ENCODE measurements at regions not wholly inside any gene's neighbourhood (a gene's known extent, or its start where the extent isn't known, plus 50 kb on each side); places are given as distances from the start of the nearest gene placed in this dataset.

GRCh38 chr4:138555108-138555507 is 313.0 kb upstream of the SLC7A11 start:
- no peak for DNase-seq

- DNase-seq = no peak
These were observed 311.1 kb upstream of the SLC7A11 start for GRCh38 chr4:138553001-138553845.

GRCh38 chr4:138542191-138542776 is 300.1 kb upstream of the SLC7A11 start:
- no peak for DNase-seq

GRCh38 chr4:138540056-138540800 is 298.1 kb upstream of the SLC7A11 start:
- DNase-seq = no peak

GRCh38 chr4:138538743-138539142 is 296.6 kb upstream of the SLC7A11 start:
- no peak for DNase-seq

- DNase-seq = no peak
These were observed 295.8 kb upstream of the SLC7A11 start for GRCh38 chr4:138537731-138538490.

GRCh38 chr4:138535316-138535715 is 293.2 kb upstream of the SLC7A11 start:
- DNase-seq = no peak

GRCh38 chr4:138522366-138522765 is 280.2 kb upstream of the SLC7A11 start:
- no peak for DNase-seq

GRCh38 chr4:138521809-138522208 is 279.7 kb upstream of the SLC7A11 start:
- DNase-seq = no peak

GRCh38 chr4:138519436-138519835 is 277.3 kb upstream of the SLC7A11 start:
- DNase-seq = no peak

- DNase-seq = no peak
These were observed 271.4 kb upstream of the SLC7A11 start for GRCh38 chr4:138513535-138513934.

GRCh38 chr4:138512756-138513155 is 270.6 kb upstream of the SLC7A11 start:
- no peak for DNase-seq

- no peak for DNase-seq
These were observed 267.9 kb upstream of the SLC7A11 start for GRCh38 chr4:138510053-138510452.

GRCh38 chr4:138509346-138509745 is 267.2 kb upstream of the SLC7A11 start:
- no peak for DNase-seq

- no peak for DNase-seq
These were observed 265.4 kb upstream of the SLC7A11 start for GRCh38 chr4:138507522-138507921.

- DNase-seq = no peak
These were observed 259.5 kb upstream of the SLC7A11 start for GRCh38 chr4:138501614-138502013.

- DNase-seq = no peak
These were observed 258.7 kb upstream of the SLC7A11 start for GRCh38 chr4:138500869-138501268.

GRCh38 chr4:138499627-138500026 is 257.5 kb upstream of the SLC7A11 start:
- DNase-seq = no peak

GRCh38 chr4:138494931-138495330 is 252.8 kb upstream of the SLC7A11 start:
- no peak for DNase-seq

- DNase-seq = no peak
These were observed 252.0 kb upstream of the SLC7A11 start for GRCh38 chr4:138494116-138494515.

GRCh38 chr4:138492176-138492575 is 250.0 kb upstream of the SLC7A11 start:
- no peak for DNase-seq

GRCh38 chr4:138488533-138488932 is 246.4 kb upstream of the SLC7A11 start:
- DNase-seq = no peak

GRCh38 chr4:138487670-138488069 is 245.5 kb upstream of the SLC7A11 start:
- DNase-seq = peak; percentile 42

All from DMS79 (cell line).